ENCODE measurements at regions not wholly inside any gene's neighbourhood (a gene's known extent, or its start where the extent isn't known, plus 50 kb on each side); places are given as distances from the start of the nearest gene placed in this dataset.

- CTCF ChIA-PET: no interaction called here
- POLR2A ChIA-PET: no interaction called here
- TF ChIP-seq CTCF (IDR thresholded peaks at IDR 0.05; ENCODE audit: control extremely low read depth, extremely low read depth, low read depth, missing control alignments): no peak
- no peak for DNase-seq (ENCODE audit: extremely low spot score)
Observed at GRCh38 chr9:95381221-95381620, 63.7 kb upstream of the FANCC start.

- no peak for DNase-seq (ENCODE audit: extremely low spot score)
- TF ChIP-seq CTCF (IDR thresholded peaks at IDR 0.05; ENCODE audit: control extremely low read depth, extremely low read depth, low read depth, missing control alignments): no peak
- CTCF ChIA-PET: interaction anchor here (1.6 kb wide), 1 partner anchor 10 kb away, joined by 4 read pairs; no protein-coding TSS in a partner anchor
- POLR2A ChIA-PET: no interaction called here
Observed at GRCh38 chr9:95379630-95380029, 62.1 kb upstream of the FANCC start.

DNA sequence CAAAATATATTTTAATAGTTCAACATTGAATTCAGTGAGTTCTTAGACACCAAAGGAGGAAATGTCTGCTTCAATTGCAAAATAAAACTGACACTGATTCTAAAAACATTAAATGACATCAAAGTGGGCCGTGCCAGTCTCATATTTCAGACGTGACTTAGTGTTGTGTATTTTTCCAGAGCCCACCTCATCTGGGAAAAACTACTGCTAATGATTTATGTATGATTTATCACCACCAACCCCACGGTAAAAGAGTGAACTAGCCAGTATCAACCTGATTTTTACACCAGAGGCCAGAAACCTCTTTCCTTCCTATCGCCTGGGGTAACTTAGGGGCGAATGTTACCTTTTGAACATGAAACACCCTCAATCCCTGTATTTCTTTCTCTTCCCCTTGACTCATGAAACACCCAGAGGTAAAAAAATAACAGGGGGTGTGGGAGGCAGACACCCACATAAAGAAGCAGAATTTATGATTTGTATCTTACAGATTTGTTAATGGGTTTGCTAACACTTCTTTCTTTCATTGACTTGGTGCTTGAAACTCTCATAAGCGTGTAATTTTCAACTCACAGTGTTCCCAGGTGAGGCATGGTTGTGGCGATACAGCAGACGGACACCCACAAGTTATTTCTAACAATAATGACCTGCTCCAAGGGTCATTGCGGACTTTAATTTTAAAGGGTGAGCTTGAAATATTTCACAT, 56.4 kb upstream of the FANCC start:
- POLR2A ChIA-PET: no interaction called here
- DNase-seq (ENCODE audit: extremely low spot score): no peak

DNA sequence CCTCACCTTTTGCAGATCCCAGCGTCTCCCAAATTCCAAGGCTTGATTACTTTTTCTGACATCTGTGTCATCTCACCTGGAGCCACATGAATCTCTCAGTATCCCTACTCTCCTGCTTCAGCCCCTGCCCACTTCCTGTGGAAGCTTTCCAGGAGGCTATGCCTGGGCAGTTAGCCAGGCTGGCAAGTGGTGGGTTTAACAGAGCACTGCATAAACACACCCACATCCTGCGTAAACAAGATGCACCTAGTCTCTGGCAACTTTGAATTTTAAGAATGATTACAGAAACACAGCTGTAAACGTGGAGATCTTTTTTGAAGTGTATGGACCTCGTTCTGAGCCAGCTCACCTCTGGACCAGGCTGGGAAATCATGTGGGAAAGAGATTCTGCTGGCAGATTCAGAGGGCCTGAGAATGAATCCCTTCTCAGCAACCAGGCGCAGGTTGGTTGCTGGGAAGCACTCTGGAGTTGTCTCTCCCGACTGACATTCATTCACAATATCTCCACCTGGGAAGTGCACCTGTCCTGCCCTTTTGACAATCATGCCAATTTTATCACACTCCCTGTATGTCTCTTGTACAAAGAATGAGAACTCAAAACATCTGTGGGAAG, 55.7 kb upstream of the FANCC start:
- no peak for DNase-seq (ENCODE audit: extremely low spot score)
- ChIA-PET CTCF (interaction anchor here (0.5 kb wide), 1 partner anchor 126 kb away, joined by 3 read pairs; no protein-coding TSS in a partner anchor), POLR2A (no interaction called here)
- no peak for TF ChIP-seq CTCF (IDR thresholded peaks at IDR 0.05; ENCODE audit: control extremely low read depth, extremely low read depth, low read depth, missing control alignments)

More for the DNA sequence above, 56.4 kb upstream of the FANCC start:
- TF ChIP-seq CTCF (IDR thresholded peaks at IDR 0.05; ENCODE audit: control extremely low read depth, extremely low read depth, low read depth, missing control alignments): no peak
- CTCF ChIA-PET: no interaction called here

DNA sequence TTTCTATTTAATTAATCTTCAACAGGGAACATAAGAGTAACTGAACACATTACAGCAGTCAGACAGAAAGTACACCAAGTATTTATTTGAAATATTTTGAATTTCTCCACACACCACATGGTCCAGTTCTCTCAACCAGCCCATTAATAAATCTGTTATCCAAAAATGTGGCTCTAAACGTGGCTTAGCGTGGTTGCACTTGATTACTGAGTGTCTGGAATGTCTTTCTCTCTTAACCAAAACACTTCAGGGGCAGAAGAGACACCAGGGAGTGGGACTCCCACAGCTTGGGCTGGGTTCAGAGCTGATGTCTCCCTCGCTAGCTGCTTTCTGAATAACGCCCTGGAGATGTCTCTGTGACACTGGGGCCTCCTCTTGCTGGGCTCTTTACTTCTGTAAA, 52.6 kb upstream of the FANCC start:
- TF ChIP-seq CTCF (IDR thresholded peaks at IDR 0.05; ENCODE audit: control extremely low read depth, extremely low read depth, low read depth, missing control alignments): no peak
- ChIA-PET CTCF (no interaction called here), POLR2A (no interaction called here)
- DNase-seq (ENCODE audit: extremely low spot score): no peak

GRCh38 chr9:95368377-95369160, 51.1 kb upstream of the FANCC start:
- CTCF ChIA-PET: no interaction called here
- DNase-seq (ENCODE audit: extremely low spot score): no peak
- no peak for TF ChIP-seq CTCF (IDR thresholded peaks at IDR 0.05; ENCODE audit: control extremely low read depth, extremely low read depth, low read depth, missing control alignments)
- POLR2A ChIA-PET: no interaction called here
